ENCODE measurements at regions not wholly inside any gene's neighbourhood (a gene's known extent, or its start where the extent isn't known, plus 50 kb on each side); places are given as distances from the start of the nearest gene placed in this dataset.

- DNase-seq (ENCODE audit: extremely low spot score) = no peak
- POLR2A ChIA-PET = no interaction called here
- CTCF ChIA-PET = no interaction called here
- TF ChIP-seq, protein P1, sequence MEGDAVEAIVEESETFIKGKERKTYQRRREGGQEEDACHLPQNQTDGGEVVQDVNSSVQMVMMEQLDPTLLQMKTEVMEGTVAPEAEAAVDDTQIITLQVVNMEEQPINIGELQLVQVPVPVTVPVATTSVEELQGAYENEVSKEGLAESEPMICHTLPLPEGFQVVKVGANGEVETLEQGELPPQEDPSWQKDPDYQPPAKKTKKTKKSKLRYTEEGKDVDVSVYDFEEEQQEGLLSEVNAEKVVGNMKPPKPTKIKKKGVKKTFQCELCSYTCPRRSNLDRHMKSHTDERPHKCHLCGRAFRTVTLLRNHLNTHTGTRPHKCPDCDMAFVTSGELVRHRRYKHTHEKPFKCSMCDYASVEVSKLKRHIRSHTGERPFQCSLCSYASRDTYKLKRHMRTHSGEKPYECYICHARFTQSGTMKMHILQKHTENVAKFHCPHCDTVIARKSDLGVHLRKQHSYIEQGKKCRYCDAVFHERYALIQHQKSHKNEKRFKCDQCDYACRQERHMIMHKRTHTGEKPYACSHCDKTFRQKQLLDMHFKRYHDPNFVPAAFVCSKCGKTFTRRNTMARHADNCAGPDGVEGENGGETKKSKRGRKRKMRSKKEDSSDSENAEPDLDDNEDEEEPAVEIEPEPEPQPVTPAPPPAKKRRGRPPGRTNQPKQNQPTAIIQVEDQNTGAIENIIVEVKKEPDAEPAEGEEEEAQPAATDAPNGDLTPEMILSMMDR (IDR thresholded peaks at IDR 0.05; ENCODE audit: control extremely low read depth, extremely low read depth, low read depth, missing control alignments) = no peak
These were observed 944.2 kb downstream of the DTWD2 start for GRCh38 chr5:118044169-118044568.

GRCh38 chr5:118043531-118043930, 944.8 kb downstream of the DTWD2 start:
- CTCF ChIA-PET = interaction anchor here (1.5 kb wide), 1 partner anchor 9 kb away, joined by 4 read pairs; no protein-coding TSS in a partner anchor
- TF ChIP-seq, protein P1 (IDR thresholded peaks at IDR 0.05; ENCODE audit: control extremely low read depth, extremely low read depth, low read depth, missing control alignments) = no peak
- POLR2A ChIA-PET = no interaction called here
- no peak for DNase-seq (ENCODE audit: extremely low spot score)

DNA sequence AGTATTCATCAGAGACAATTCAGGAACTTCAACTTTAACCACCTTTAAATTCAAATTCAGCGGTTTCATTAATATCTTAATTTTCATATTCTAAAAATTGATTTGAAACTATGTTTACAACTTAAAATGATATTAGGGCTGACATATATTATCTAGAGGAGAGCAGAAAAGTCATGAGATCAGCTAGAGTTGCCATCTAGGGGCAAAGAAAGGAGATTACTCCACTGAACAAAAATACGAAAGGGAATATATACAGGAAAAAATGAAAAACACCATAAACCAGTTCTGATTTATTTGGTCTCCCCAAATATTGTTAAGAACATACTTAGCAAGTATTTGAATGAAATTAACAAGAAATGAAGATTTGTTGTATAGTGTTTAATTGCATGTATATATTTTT, 946.3 kb downstream of the DTWD2 start:
- no peak for DNase-seq (ENCODE audit: extremely low spot score)
- ChIA-PET POLR2A (no interaction called here), CTCF (interaction anchor here (1.5 kb wide), 1 partner anchor 11 kb away, joined by 4 read pairs; no protein-coding TSS in a partner anchor)
- TF ChIP-seq, protein P1 (IDR thresholded peaks at IDR 0.05; ENCODE audit: control extremely low read depth, extremely low read depth, low read depth, missing control alignments) = no peak

DNA sequence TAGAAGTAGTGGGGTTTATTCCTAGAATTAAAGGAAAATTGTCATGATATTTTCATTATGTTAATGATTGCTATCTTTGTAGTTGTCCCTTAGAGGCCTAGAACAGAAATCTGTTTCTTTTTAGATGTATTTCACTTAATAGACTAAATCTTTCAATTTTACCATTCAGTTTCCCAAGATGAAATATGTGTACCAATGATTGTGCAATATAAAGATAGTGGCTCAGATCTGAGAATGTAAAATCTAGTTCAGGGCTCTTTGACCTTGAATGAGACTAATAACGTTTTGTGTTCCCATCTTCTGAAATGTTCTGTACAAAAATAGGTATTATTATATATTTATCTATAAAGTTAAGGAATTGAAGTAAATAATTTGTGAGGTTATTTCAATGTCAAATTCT, 947.9 kb downstream of the DTWD2 start:
- ChIA-PET CTCF (no interaction called here), POLR2A (no interaction called here)
- TF ChIP-seq, protein P1 (IDR thresholded peaks at IDR 0.05; ENCODE audit: control extremely low read depth, extremely low read depth, low read depth, missing control alignments) = no peak
- DNase-seq (ENCODE audit: extremely low spot score) = no peak

DNA sequence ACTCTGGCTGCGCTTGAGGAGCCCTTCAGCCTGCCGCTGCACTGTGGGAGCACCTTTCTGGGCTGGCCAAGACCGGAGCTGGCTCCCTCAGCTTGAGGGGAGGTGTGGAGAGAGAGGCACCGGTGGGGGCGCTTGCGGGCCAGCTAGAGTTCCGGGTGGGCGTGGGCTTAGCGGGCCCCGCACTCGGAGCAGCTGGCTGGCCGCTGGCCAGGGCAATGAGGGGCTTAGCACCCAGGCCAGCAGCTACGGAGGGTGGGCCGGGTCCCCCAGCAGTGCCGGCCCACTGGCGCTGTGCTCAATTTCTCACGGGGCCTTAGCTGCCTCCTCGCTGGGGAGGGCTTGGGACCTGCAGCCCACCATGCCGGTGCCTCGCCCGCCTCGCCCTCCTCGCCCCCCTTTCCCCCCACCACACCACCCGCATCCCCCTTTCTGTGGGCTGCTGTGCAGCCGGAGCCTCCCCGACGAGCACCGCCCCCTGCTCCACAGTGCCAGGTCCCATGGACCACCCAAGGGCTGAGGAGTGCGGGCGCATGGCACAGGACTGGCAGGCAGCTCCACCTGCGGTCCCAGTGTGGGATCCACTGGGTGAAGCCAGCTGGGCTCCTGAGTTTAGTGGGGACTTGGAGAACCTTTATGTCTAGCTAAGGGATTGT, 954.5 kb downstream of the DTWD2 start:
- TF ChIP-seq, protein P1 (IDR thresholded peaks at IDR 0.05; ENCODE audit: control extremely low read depth, extremely low read depth, low read depth, missing control alignments) = no peak
- CTCF ChIA-PET = no interaction called here
- POLR2A ChIA-PET = no interaction called here
- no peak for DNase-seq (ENCODE audit: extremely low spot score)

GRCh38 chr5:118029807-118030206, 958.5 kb downstream of the DTWD2 start:
- ChIA-PET CTCF (no interaction called here), POLR2A (no interaction called here)
- DNase-seq (ENCODE audit: extremely low spot score) = no peak
- TF ChIP-seq, protein P1 (IDR thresholded peaks at IDR 0.05; ENCODE audit: control extremely low read depth, extremely low read depth, low read depth, missing control alignments) = no peak
